GM12865 (cell line): ENCODE measurements at regions not wholly inside any gene's neighbourhood (a gene's known extent, or its start where the extent isn't known, plus 50 kb on each side); places are given as distances from the start of the nearest gene placed in this dataset.

Source experiments
- DNase-seq: peaks from one replicate; pipeline ENCODE4 v3.0.0; 2010; ENCODE audit warnings: low read depth
- H3K4me3 ChIP-seq: 2 replicates; pipeline ENCODE4 v1.5.1; 2011; ENCODE audit warnings: mild to moderate bottlenecking, low read depth, low read length, control low read depth
- CTCF ChIP-seq: IDR thresholded peaks from 2 replicates; pipeline ENCODE4 v1.5.1; 2011; ENCODE audit warnings: low read length, control low read depth, low read depth, inconsistent platforms; ENCODE audit not compliant: insufficient read depth; ENCODE audit errors: missing control alignments

- no peak for TF ChIP-seq CTCF
- no peak overlapping the region for H3K4me3 ChIP-seq
- DNase-seq: no peak
Observed at GRCh38 chr12:46559311-46559710, 186.7 kb upstream of the SLC38A2 start.

- TF ChIP-seq CTCF: no peak
- no peak for DNase-seq
- H3K4me3 ChIP-seq: no peak overlapping the region
Observed at GRCh38 chr12:46558677-46559076, 186.1 kb upstream of the SLC38A2 start.

- no peak overlapping the region for H3K4me3 ChIP-seq
- TF ChIP-seq CTCF: no peak
- DNase-seq: no peak
Observed at GRCh38 chr12:46557539-46558373, 185.2 kb upstream of the SLC38A2 start.

- no peak for TF ChIP-seq CTCF
- no peak for DNase-seq
- no peak overlapping the region for H3K4me3 ChIP-seq
Observed at GRCh38 chr12:46556819-46557524, 184.4 kb upstream of the SLC38A2 start.

GRCh38 chr12:46556105-46556559 is 183.6 kb upstream of the SLC38A2 start:
- no peak for TF ChIP-seq CTCF
- DNase-seq: no peak
- H3K4me3 ChIP-seq: no peak overlapping the region

GRCh38 chr12:46555406-46555852 is 182.9 kb upstream of the SLC38A2 start:
- no peak overlapping the region for H3K4me3 ChIP-seq
- DNase-seq: no peak
- TF ChIP-seq CTCF: no peak
